ENCODE measurements at regions not wholly inside any gene's neighbourhood (a gene's known extent, or its start where the extent isn't known, plus 50 kb on each side); places are given as distances from the start of the nearest gene placed in this dataset.

DNA sequence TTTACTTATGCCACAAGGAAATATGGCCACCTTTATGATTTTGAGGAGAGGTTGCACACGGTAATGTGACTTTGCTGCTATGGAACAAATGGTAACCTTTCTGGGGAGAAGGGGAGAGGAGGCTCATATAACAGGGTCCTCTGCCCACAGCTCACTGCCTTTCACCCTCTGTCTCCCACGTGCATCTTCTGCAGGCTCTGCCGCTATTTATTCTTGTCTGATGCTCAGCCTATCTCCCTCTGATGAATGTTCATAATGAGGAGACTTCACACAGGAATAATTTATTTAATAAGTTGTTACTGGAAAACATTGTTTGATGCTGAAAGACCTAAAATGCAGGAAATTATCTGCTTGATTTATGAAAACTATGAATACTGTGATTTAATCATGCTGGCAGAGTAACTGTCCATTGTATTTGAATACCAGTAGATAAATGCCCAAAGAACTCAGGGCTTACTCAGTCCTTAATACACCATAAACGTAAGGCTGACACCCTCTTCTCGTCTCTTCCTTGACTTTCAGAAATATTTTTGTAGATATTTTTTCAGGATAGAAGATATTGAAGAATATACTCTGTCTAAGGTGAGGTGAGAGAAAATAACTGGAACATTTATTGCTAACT is 721.1 kb downstream of the QKI start:
- TF ChIP-seq POLR2AphosphoS5 (IDR thresholded peaks at IDR 0.05) (no peak), POLR2A (IDR thresholded peaks at IDR 0.05) (no peak), EP300 (IDR thresholded peaks at IDR 0.05) (no peak)
- TF ChIP-seq, protein P1, sequence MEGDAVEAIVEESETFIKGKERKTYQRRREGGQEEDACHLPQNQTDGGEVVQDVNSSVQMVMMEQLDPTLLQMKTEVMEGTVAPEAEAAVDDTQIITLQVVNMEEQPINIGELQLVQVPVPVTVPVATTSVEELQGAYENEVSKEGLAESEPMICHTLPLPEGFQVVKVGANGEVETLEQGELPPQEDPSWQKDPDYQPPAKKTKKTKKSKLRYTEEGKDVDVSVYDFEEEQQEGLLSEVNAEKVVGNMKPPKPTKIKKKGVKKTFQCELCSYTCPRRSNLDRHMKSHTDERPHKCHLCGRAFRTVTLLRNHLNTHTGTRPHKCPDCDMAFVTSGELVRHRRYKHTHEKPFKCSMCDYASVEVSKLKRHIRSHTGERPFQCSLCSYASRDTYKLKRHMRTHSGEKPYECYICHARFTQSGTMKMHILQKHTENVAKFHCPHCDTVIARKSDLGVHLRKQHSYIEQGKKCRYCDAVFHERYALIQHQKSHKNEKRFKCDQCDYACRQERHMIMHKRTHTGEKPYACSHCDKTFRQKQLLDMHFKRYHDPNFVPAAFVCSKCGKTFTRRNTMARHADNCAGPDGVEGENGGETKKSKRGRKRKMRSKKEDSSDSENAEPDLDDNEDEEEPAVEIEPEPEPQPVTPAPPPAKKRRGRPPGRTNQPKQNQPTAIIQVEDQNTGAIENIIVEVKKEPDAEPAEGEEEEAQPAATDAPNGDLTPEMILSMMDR (IDR thresholded peaks at IDR 0.05) = no peak
- no peaks in the 10 kb centered on the region for H3K9me3 ChIP-seq
- H3K4me3 ChIP-seq = no peak overlapping the region
- no peak for DNase-seq (ENCODE audit: low spot score in 2 of 2)
- no peaks in the 10 kb centered on the region for H3K36me3 ChIP-seq
- no peak overlapping the region for H3K27ac ChIP-seq
- WGBS = 81% methylated on average over 5 of the region's 5 CpGs
- no peaks in the 10 kb centered on the region for H3K4me1 ChIP-seq
- no peaks in the 10 kb centered on the region for H3K27me3 ChIP-seq

DNA sequence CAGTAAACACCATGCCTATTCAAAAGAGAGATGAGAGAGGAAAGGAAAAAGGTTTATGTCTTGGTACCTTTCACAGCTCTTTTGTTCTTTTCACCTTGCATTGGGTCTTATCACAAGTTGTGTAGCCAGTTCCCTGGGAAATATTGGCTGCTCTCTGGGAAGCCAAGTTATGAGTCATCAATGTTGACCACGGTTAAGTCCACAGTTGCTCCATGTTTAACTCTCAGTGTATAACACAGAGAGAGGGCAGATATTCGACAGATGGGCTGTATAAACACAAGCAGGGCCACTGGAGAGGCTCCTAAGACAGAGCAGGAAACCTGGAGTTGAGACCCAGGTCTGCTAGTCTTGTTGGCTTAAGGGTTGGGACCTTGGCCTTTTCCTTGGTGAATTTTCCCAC is 718.6 kb downstream of the QKI start:
- Histone ChIP-seq H3K27me3 (no peaks in the 10 kb centered on the region), H3K4me3 (no peak overlapping the region), H3K27ac (no peak overlapping the region), H3K36me3 (no peaks in the 10 kb centered on the region), H3K9me3 (no peaks in the 10 kb centered on the region), H3K4me1 (no peaks in the 10 kb centered on the region)
- no peak for DNase-seq (ENCODE audit: low spot score in 2 of 2)
- TF ChIP-seq EP300 (IDR thresholded peaks at IDR 0.05) = no peak
- TF ChIP-seq, protein P1 (IDR thresholded peaks at IDR 0.05) = no peak
- TF ChIP-seq POLR2A (IDR thresholded peaks at IDR 0.05) = no peak
- TF ChIP-seq POLR2AphosphoS5 (IDR thresholded peaks at IDR 0.05) = no peak
- WGBS = 51% methylated on average over 2 of the region's 2 CpGs

DNA sequence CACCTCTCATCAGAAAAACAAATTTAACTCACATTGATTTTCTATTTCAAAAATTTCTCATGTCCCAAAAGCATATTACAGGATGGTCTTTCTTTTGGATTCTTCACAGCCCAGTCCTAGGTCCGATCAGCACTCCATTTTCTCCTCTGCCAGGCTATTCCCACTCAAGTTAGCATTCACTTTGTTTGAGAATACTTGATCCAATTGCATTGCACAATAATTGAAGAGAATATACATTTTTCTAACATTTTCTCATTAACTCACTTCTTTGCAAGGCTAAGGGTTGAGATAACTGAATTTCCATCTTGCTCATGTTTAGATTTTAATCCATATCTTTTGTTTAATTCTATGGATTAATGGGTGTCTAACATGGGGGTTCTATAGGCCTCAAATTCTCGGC is 716.1 kb downstream of the QKI start:
- Histone ChIP-seq H3K27me3 (no peaks in the 10 kb centered on the region), H3K4me1 (no peaks in the 10 kb centered on the region), H3K9me3 (no peaks in the 10 kb centered on the region), H3K4me3 (no peak overlapping the region), H3K36me3 (no peaks in the 10 kb centered on the region), H3K27ac (no peak overlapping the region)
- no peak for TF ChIP-seq POLR2AphosphoS5 (IDR thresholded peaks at IDR 0.05)
- TF ChIP-seq POLR2A (IDR thresholded peaks at IDR 0.05) = no peak
- no peak for TF ChIP-seq EP300 (IDR thresholded peaks at IDR 0.05)
- TF ChIP-seq, protein P1 (IDR thresholded peaks at IDR 0.05) = no peak
- 91% methylated on average over 2 of the region's 2 CpGs for WGBS
- DNase-seq (ENCODE audit: low spot score in 2 of 2) = no peak

DNA sequence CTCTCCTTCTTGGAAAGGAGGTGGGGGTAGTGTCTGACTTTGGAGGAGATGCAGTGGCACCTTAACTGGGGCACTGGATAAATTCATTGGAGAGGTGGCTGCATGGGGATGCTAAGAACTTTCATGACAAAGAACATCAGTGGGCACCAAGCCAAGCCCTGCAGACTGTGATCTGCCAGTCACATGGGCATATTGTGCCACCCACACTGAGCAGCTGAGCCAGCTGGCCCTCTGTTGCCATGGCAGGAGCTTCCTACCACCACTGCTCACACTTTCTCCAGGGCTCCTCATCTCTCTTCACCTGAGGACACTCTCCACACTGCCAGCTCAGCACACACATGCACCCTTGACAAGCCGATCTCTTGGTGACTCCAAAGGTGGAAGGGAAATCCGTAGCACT is 715.6 kb downstream of the QKI start:
- Histone ChIP-seq H3K27ac (no peak overlapping the region), H3K4me1 (no peaks in the 10 kb centered on the region), H3K36me3 (no peaks in the 10 kb centered on the region), H3K27me3 (no peaks in the 10 kb centered on the region), H3K4me3 (no peak overlapping the region), H3K9me3 (no peaks in the 10 kb centered on the region)
- 93% methylated on average over 2 of the region's 2 CpGs for WGBS
- no peak for DNase-seq (ENCODE audit: low spot score in 2 of 2)
- no peak for TF ChIP-seq EP300 (IDR thresholded peaks at IDR 0.05)
- TF ChIP-seq, protein P1 (IDR thresholded peaks at IDR 0.05) = no peak
- TF ChIP-seq POLR2AphosphoS5 (IDR thresholded peaks at IDR 0.05) = no peak
- no peak for TF ChIP-seq POLR2A (IDR thresholded peaks at IDR 0.05)

DNA sequence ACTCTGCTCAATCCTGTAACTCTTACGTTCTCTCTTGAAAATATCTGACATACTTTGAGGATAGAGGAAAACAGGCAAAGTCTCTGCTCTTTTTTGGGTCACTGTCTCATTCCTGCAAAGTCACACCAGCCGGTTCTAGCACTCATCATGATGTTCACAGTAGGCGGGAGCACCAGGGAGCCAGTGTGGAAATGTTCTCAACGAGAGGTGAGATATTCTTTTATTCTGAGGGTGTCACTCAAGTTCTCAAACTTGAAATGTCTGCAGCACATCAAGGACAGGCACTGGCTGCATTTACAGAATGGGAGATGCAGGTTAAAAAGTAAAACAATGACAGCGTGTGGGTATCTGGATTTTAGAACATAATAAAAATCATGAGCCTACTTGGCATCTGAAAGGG is 714.7 kb downstream of the QKI start:
- Histone ChIP-seq H3K4me1 (no peaks in the 10 kb centered on the region), H3K27me3 (no peaks in the 10 kb centered on the region), H3K36me3 (no peaks in the 10 kb centered on the region), H3K27ac (no peak overlapping the region), H3K4me3 (no peak overlapping the region), H3K9me3 (no peaks in the 10 kb centered on the region)
- 89% methylated on average over 5 of the region's 5 CpGs for WGBS
- no peak for TF ChIP-seq EP300 (IDR thresholded peaks at IDR 0.05)
- no peak for TF ChIP-seq POLR2A (IDR thresholded peaks at IDR 0.05)
- TF ChIP-seq, protein P1 (IDR thresholded peaks at IDR 0.05) = no peak
- no peak for TF ChIP-seq POLR2AphosphoS5 (IDR thresholded peaks at IDR 0.05)
- DNase-seq (ENCODE audit: low spot score in 2 of 2) = no peak
